ENCODE measurements at regions not wholly inside any gene's neighbourhood (a gene's known extent, or its start where the extent isn't known, plus 50 kb on each side); places are given as distances from the start of the nearest gene placed in this dataset.

DNA sequence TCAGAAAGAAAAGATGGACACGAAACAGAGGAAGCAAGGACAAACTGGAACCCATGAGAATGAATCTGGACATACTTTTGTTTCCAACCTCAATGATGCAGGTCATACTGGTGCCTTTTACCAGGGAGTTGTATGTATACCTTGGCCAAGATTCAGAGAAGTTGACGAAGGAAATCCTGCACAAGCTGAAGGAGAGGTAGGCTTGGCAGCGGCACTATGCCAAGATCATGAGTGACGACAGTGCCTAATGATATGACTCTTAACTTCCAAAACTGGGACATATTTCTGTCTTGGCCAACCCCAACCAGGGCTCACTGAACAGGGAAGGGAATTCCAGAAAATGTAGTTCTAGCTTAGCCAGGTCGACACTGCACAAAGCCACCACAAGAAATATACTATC, 149.2 kb upstream of the SLCO3A1 start:
- TF ChIP-seq RAD21 (IDR thresholded peaks at IDR 0.05; ENCODE audit: low read depth) (no peak), EP300 (IDR thresholded peaks at IDR 0.05; ENCODE audit: borderline replicate concordance) (no peak), YY1 (IDR thresholded peaks at IDR 0.05; ENCODE audit: low read depth) (no peak), ZBTB7A (IDR thresholded peaks at IDR 0.05; ENCODE audit: low read depth) (no peak), TAF1 (IDR thresholded peaks at IDR 0.05; ENCODE audit: low read depth) (no peak), CEBPB (IDR thresholded peaks at IDR 0.05) (no peak), MAX (IDR thresholded peaks at IDR 0.05) (no peak)
- TF ChIP-seq, protein P1, sequence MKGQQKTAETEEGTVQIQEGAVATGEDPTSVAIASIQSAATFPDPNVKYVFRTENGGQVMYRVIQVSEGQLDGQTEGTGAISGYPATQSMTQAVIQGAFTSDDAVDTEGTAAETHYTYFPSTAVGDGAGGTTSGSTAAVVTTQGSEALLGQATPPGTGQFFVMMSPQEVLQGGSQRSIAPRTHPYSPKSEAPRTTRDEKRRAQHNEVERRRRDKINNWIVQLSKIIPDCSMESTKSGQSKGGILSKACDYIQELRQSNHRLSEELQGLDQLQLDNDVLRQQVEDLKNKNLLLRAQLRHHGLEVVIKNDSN (IDR thresholded peaks at IDR 0.05), result no peak
